Vagina (tissue), 2 donors: ENCODE measurements at regions not wholly inside any gene's neighbourhood (a gene's known extent, or its start where the extent isn't known, plus 50 kb on each side); places are given as distances from the start of the nearest gene placed in this dataset.

ENCODE experiments used
- DNase-seq, 2 donors: peaks; one replicate each; pipeline ENCODE4 v3.0.0-alpha.2; 2017; ENCODE audit errors: extremely low spot score in 2 of 2
- H3K27ac ChIP-seq: fragments of 200-600 bp; sonication (generic); one replicate; pipeline ENCODE4 v1.5.1; 2019
- H3K27me3 ChIP-seq: fragments of 200-600 bp; sonication (generic); one replicate; pipeline ENCODE4 v1.5.1; 2019
- H3K36me3 ChIP-seq, 2 donors: fragments of 200-600 bp; sonication (generic); one replicate each; pipeline ENCODE4 v1.5.1; 2017 to 2019
- H3K4me1 ChIP-seq: fragments of 200-600 bp; sonication (generic); one replicate; pipeline ENCODE4 v1.5.1; 2019
- H3K4me3 ChIP-seq, 2 donors: fragments of 200-600 bp; sonication (generic); 1 replicate in 1 of 2; 2 replicates in 1 of 2; pipeline ENCODE4 v1.5.1; 2016 to 2019
- H3K9me3 ChIP-seq: fragments of 200-600 bp; sonication (generic); one replicate; pipeline ENCODE4 v1.5.1; 2019
- POLR2A ChIP-seq, 2 donors: fragments of 450-650 bp; IDR thresholded peaks; one replicate each; pipeline ENCODE4 v1.6.1; 2017; ENCODE audit warnings: antibody characterized with exemption in 2 of 2, mild to moderate bottlenecking in 2 of 2, moderate library complexity in 2 of 2
- POLR2AphosphoS5 ChIP-seq, 2 donors: sonication (generic); formaldehyde crosslinking; IDR thresholded peaks; one replicate each; pipeline ENCODE4 v1.9.0; 2017; ENCODE audit warnings: antibody characterized with exemption in 2 of 2, mild to moderate bottlenecking in 2 of 2, low read depth in 1 of 2; ENCODE audit not compliant: insufficient read depth in 1 of 2
- intact Hi-C: fragments of 100-400 bp; cut with DNase I; formaldehyde crosslinking; loops from one replicate; pipeline ENCODE4 v1.15.1; 2023
- TF ChIP-seq, protein P1 (sequence below), 3 experiments: fragments of 450-650 bp in 2 of 3; fragments of 200-600 bp in 1 of 3; sonication (generic) in 1 of 3; IDR thresholded peaks; one replicate each; pipeline ENCODE4 v1.5.1; 2017 to 2019; ENCODE audit warnings: antibody characterized with exemption in 3 of 3, mild to moderate bottlenecking in 2 of 3, moderate library complexity in 2 of 3

- intact Hi-C loops = no loop called here
Observed at GRCh38 chr1:22362626-22363402, 88.8 kb upstream of the ZBTB40 start.

DNA sequence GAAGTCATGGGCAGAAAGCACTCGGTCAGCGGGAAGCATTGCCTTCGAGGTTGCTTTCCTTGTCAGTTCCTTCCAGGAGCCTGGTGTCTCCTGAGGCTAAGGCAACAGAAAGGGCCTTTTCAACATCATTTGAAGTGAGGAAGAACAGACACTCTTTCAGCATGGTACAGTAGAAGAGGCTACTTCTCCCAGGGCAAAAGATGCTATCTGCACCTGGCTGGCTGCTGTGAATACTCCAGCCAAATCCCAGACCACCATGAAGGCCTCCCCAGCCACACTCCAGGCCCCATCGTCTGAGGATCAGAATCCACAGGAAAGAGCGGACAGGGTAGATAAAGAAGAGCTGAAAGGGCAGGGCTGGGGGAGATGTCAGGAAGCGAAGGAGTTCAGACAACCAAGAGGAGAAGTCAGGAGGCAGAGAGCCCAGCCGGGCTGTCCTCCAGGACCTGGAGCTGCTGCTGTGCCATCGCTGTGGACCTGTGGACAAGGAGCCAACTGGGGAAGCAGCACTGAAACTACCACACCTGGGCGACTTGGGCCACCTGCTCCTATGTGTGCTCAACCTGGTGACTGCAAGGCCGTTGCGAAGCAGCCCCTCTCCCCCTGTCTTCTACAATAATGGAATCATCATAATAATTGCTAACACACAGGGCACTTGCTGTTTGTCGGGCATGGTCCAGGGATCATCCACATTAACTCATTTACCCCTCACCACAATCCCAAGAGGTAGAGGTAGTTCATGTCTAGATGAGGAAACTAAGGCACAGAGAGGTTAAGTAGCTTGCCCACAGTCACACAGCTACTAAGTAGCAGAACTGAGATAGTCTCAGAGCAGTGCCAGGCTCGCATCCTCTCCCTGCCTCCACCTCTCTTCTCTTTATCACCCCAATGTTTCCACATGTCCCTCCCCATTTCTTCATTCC is 88.0 kb upstream of the ZBTB40 start:
- Histone ChIP-seq H3K36me3 (no peaks in the 10 kb centered on the region), H3K9me3 (no peaks in the 10 kb centered on the region), H3K27ac (no peak overlapping the region), H3K4me1 (no peaks in the 10 kb centered on the region), H3K27me3 (no peaks in the 10 kb centered on the region), H3K4me3 (no peak overlapping the region)
- TF ChIP-seq, protein P1, sequence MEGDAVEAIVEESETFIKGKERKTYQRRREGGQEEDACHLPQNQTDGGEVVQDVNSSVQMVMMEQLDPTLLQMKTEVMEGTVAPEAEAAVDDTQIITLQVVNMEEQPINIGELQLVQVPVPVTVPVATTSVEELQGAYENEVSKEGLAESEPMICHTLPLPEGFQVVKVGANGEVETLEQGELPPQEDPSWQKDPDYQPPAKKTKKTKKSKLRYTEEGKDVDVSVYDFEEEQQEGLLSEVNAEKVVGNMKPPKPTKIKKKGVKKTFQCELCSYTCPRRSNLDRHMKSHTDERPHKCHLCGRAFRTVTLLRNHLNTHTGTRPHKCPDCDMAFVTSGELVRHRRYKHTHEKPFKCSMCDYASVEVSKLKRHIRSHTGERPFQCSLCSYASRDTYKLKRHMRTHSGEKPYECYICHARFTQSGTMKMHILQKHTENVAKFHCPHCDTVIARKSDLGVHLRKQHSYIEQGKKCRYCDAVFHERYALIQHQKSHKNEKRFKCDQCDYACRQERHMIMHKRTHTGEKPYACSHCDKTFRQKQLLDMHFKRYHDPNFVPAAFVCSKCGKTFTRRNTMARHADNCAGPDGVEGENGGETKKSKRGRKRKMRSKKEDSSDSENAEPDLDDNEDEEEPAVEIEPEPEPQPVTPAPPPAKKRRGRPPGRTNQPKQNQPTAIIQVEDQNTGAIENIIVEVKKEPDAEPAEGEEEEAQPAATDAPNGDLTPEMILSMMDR (IDR thresholded peaks at IDR 0.05) = no peak
- TF ChIP-seq POLR2A (IDR thresholded peaks at IDR 0.05) (no peak), POLR2AphosphoS5 (IDR thresholded peaks at IDR 0.05; ENCODE audit: insufficient read depth in 1 of 2, low read depth in 1 of 2) (no peak)
- DNase-seq = no peak
- intact Hi-C loops = no loop called here

More at GRCh38 chr1:22362626-22363402, 88.8 kb upstream of the ZBTB40 start:
- Histone ChIP-seq H3K4me1 (no peaks in the 10 kb centered on the region), H3K27me3 (no peaks in the 10 kb centered on the region), H3K36me3 (no peaks in the 10 kb centered on the region), H3K4me3 (no peak overlapping the region), H3K9me3 (no peaks in the 10 kb centered on the region), H3K27ac (no peak overlapping the region)
- no peak for DNase-seq
- TF ChIP-seq, protein P1 (IDR thresholded peaks at IDR 0.05) = no peak
- no peak for TF ChIP-seq POLR2A (IDR thresholded peaks at IDR 0.05)
- TF ChIP-seq POLR2AphosphoS5 (IDR thresholded peaks at IDR 0.05; ENCODE audit: insufficient read depth in 1 of 2, low read depth in 1 of 2) = no peak

GRCh38 chr1:22364326-22364650 is 87.4 kb upstream of the ZBTB40 start:
- no peak for DNase-seq
- Histone ChIP-seq H3K9me3 (no peaks in the 10 kb centered on the region), H3K4me3 (no peak overlapping the region), H3K27ac (no peak overlapping the region), H3K36me3 (no peaks in the 10 kb centered on the region), H3K4me1 (no peaks in the 10 kb centered on the region), H3K27me3 (no peaks in the 10 kb centered on the region)
- intact Hi-C loops = no loop called here
- TF ChIP-seq POLR2AphosphoS5 (IDR thresholded peaks at IDR 0.05; ENCODE audit: insufficient read depth in 1 of 2, low read depth in 1 of 2) (no peak), POLR2A (IDR thresholded peaks at IDR 0.05) (no peak)
- TF ChIP-seq, protein P1 (IDR thresholded peaks at IDR 0.05) = no peak

- TF ChIP-seq, protein P1 (IDR thresholded peaks at IDR 0.05) = no peak
- TF ChIP-seq POLR2A (IDR thresholded peaks at IDR 0.05) (no peak), POLR2AphosphoS5 (IDR thresholded peaks at IDR 0.05; ENCODE audit: insufficient read depth in 1 of 2, low read depth in 1 of 2) (no peak)
- intact Hi-C loops = no loop called here
- Histone ChIP-seq H3K9me3 (no peaks in the 10 kb centered on the region), H3K27me3 (no peaks in the 10 kb centered on the region), H3K4me1 (no peaks in the 10 kb centered on the region), H3K27ac (no peak overlapping the region), H3K36me3 (no peaks in the 10 kb centered on the region), H3K4me3 (no peak overlapping the region)
- DNase-seq = no peak
Observed at GRCh38 chr1:22364764-22365163, 86.9 kb upstream of the ZBTB40 start.
